Transverse colon (tissue), 4 donors: ENCODE measurements at regions not wholly inside any gene's neighbourhood (a gene's known extent, or its start where the extent isn't known, plus 50 kb on each side); places are given as distances from the start of the nearest gene placed in this dataset.

Experiments
- EP300 ChIP-seq: sonication (generic); formaldehyde crosslinking; IDR thresholded peaks from one replicate; pipeline ENCODE4 v1.6.1; 2017; ENCODE audit warnings: antibody characterized with exemption, low read depth
- POLR2AphosphoS5 ChIP-seq, 3 donors: sonication (generic); formaldehyde crosslinking; IDR thresholded peaks; one replicate each; pipeline ENCODE4 v1.6.1; 2016; ENCODE audit warnings: antibody characterized with exemption in 3 of 3
- TF ChIP-seq, protein P1 (sequence below), 5 experiments: fragments of 200-600 bp in 3 of 5; fragments of 450-650 bp in 2 of 5; sonication (generic) in 3 of 5; IDR thresholded peaks; 1 replicate in 2 of 5; 2 replicates in 3 of 5; pipeline ENCODE4 v1.5.1; 2016 to 2017; ENCODE audit warnings: antibody characterized with exemption in 5 of 5, inconsistent platforms in 3 of 5, mild to moderate bottlenecking in 2 of 5, moderate library complexity in 1 of 5

DNA sequence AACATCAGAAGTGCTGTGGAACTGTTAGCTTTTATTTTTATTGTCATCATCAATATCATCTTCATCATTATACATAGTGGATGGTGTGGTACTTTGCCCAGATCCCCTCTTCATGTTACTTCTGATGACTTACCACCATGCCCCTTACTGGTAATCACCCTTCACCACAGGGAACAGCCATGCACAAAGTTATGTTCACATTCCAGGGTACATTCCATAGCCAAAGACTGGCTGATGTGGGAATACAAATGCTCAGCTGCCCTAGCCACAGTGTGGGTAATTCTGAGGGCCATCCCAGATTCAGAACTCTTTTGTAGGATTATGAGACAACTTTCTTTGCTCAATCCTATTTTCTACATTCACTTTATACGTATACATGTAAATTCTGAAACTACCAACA lies 691.3 kb upstream of the CXADR start:
- TF ChIP-seq EP300 (no peak), POLR2AphosphoS5 (IDR thresholded peaks at IDR 0.05) (no peak)
- TF ChIP-seq, protein P1, sequence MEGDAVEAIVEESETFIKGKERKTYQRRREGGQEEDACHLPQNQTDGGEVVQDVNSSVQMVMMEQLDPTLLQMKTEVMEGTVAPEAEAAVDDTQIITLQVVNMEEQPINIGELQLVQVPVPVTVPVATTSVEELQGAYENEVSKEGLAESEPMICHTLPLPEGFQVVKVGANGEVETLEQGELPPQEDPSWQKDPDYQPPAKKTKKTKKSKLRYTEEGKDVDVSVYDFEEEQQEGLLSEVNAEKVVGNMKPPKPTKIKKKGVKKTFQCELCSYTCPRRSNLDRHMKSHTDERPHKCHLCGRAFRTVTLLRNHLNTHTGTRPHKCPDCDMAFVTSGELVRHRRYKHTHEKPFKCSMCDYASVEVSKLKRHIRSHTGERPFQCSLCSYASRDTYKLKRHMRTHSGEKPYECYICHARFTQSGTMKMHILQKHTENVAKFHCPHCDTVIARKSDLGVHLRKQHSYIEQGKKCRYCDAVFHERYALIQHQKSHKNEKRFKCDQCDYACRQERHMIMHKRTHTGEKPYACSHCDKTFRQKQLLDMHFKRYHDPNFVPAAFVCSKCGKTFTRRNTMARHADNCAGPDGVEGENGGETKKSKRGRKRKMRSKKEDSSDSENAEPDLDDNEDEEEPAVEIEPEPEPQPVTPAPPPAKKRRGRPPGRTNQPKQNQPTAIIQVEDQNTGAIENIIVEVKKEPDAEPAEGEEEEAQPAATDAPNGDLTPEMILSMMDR (IDR thresholded peaks at IDR 0.05) = no peak
